OCI-LY7 (cell line): ENCODE measurements at regions not wholly inside any gene's neighbourhood (a gene's known extent, or its start where the extent isn't known, plus 50 kb on each side); places are given as distances from the start of the nearest gene placed in this dataset.
A peak's percentile ranks its signal among the peaks of the same experiment; 100 is the strongest.

ENCODE experiments used
- BruUV-seq: library from RNA; stranded (reverse); fragments of 400-500 nt; replicated peaks from 2 replicates; lab custom pipeline; 2021; lab: Mats Ljungman, UMichigan
- CTCF ChIA-PET: fragments of 300-600 bp; sonication (Branson Sonifier 250); formaldehyde crosslinking; loops from one replicate; lab custom pipeline; 2022; ENCODE audit warnings: antibody characterized with exemption; ENCODE audit not compliant: unreplicated experiment; lab: Charles Lee
- POLR2A ChIA-PET: fragments of 300-600 bp; sonication (Branson Sonifier 250); formaldehyde crosslinking; loops from one replicate; lab custom pipeline; 2022; ENCODE audit warnings: antibody characterized with exemption; lab: Charles Lee
- DNase-seq: peaks from one replicate; pipeline ENCODE4 v3.0.0-alpha.2; 2015; ENCODE audit warnings: low spot score
- H2AFZ ChIP-seq: fragments of 200-600 bp; sonication (generic), shearing (Covaris generic); 2 replicates; pipeline ENCODE4 v1.6.1; 2014; ENCODE audit warnings: mild to moderate bottlenecking, antibody characterized with exemption, low read length, moderate library complexity
- H3K27ac ChIP-seq: fragments of 200-600 bp; sonication (generic); 2 replicates; pipeline ENCODE4 v1.5.1; 2014; ENCODE audit warnings: mixed run types, low read depth, mild to moderate bottlenecking, moderate library complexity, low read length, inconsistent platforms; ENCODE audit not compliant: poor library complexity, severe bottlenecking
- H3K36me3 ChIP-seq: fragments of 200-600 bp; sonication (generic); 2 replicates; pipeline ENCODE4 v1.6.1; 2014; ENCODE audit warnings: mild to moderate bottlenecking, antibody characterized with exemption, low read length, moderate library complexity, mixed read lengths; ENCODE audit not compliant: insufficient read depth
- H3K4me1 ChIP-seq: fragments of 200-600 bp; sonication (generic); 2 replicates; pipeline ENCODE4 v1.5.1; 2014; ENCODE audit warnings: mild to moderate bottlenecking, low read length; ENCODE audit not compliant: insufficient read depth, poor library complexity, severe bottlenecking
- H3K4me2 ChIP-seq: fragments of 200-600 bp; sonication (generic); 2 replicates; pipeline ENCODE4 v1.6.1; 2014; ENCODE audit warnings: mild to moderate bottlenecking, low read length
- H3K4me3 ChIP-seq: fragments of 200-600 bp; sonication (generic); 2 replicates; pipeline ENCODE4 v1.5.1; 2014; ENCODE audit warnings: mild to moderate bottlenecking, low read depth, low read length; ENCODE audit not compliant: poor library complexity, severe bottlenecking
- H3K79me2 ChIP-seq: fragments of 200-600 bp; sonication (generic); 2 replicates; pipeline ENCODE4 v1.6.1; 2016; ENCODE audit warnings: low read depth, mild to moderate bottlenecking, low read length, moderate library complexity, mixed read lengths; ENCODE audit not compliant: insufficient read depth
- H3K9me2 ChIP-seq: fragments of 200-600 bp; sonication (generic); 2 replicates; pipeline ENCODE4 v1.6.1; 2016; ENCODE audit warnings: mild to moderate bottlenecking, low read length, mixed read lengths; ENCODE audit not compliant: insufficient read depth
- H3K9me3 ChIP-seq: fragments of 200-600 bp; sonication (generic); 2 replicates; pipeline ENCODE4 v1.6.1; 2014; ENCODE audit warnings: mild to moderate bottlenecking, mixed run types, low read length, mixed read lengths
- H4K20me1 ChIP-seq: fragments of 200-600 bp; sonication (generic); 2 replicates; pipeline ENCODE4 v1.6.1; 2014; ENCODE audit warnings: mild to moderate bottlenecking, antibody characterized with exemption, low read length, moderate library complexity, mixed read lengths; ENCODE audit not compliant: insufficient read depth
- EZH2phosphoT487 ChIP-seq: fragments of 200-600 bp; sonication (generic); IDR thresholded peaks from 2 replicates; pipeline ENCODE4 v1.6.1; 2018; ENCODE audit warnings: low read depth, borderline replicate concordance, mild to moderate bottlenecking, mixed run types, antibody characterized with exemption, low read length, moderate library complexity, mixed read lengths
- intact Hi-C: fragments of 100-400 bp; cut with micrococcal nuclease; formaldehyde crosslinking; loops from one replicate; pipeline ENCODE4 v1.10.0; 2022; ENCODE audit not compliant: unreplicated experiment
- TF ChIP-seq, protein P1 (sequence below): fragments of 200-600 bp; sonication (generic); conservative IDR thresholded peaks from 2 replicates; pipeline ENCODE4 v1.5.1; 2014; ENCODE audit warnings: mild to moderate bottlenecking, antibody characterized with exemption, low read length, moderate library complexity, mixed read lengths

DNA sequence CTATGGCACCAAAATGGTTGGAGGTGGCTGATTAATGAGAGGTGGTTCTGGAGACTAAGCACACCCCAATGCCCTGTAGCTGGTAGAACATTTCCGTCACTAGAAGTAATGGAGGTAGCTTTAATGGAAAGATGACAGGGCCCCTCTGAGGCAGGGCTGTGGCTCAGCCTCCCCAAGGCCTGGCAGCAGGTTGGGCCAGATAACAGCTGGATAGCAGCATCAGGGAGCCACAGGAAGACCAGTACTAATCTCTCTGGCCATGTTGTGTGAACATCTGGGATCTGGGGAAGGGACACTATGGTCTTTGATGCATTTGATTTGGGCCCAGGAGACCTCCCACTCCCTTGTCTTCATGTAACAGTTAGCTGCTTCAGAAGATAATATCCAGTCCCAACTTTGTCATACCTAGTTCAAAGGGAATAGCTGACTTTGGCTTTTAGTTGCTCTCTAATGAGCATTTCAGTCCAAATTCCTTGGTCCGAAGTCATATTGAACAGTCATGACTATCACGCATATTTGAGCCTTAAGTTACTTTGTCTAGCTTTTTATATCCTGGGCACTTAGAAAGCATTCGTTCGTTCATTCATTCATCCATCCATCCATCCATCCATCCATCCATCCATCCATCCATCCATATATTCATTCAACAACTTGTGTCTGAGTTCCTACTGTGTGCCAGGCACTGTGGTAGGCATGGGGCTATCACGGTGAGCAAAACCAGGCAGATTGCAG, 53.0 kb upstream of the LMO2 start:
- intact Hi-C loops, result no loop called here
- no peak for DNase-seq
- Histone ChIP-seq H3K9me2 (no peaks in the 10 kb centered on the region), H2AFZ (no peak overlapping the region), H3K79me2 (no peaks in the 10 kb centered on the region), H3K4me2 (no peak overlapping the region), H3K36me3 (no peaks in the 10 kb centered on the region), H3K4me1 (peaks cover 29% of the 10 kb centered on the region), H3K4me3 (no peak overlapping the region), H4K20me1 (no peaks in the 10 kb centered on the region), H3K9me3 (no peaks in the 10 kb centered on the region), H3K27ac (no peak overlapping the region)
- no TSS peak for BruUV-seq
- ChIA-PET CTCF (no interaction called here), POLR2A (interaction anchor here (0.6 to 1.3 kb wide), 2 partner anchors 16 to 118 kb away, joined by 3 to 4 read pairs; no protein-coding TSS in a partner anchor)
- TF ChIP-seq EZH2phosphoT487, result no peak
- TF ChIP-seq, protein P1, sequence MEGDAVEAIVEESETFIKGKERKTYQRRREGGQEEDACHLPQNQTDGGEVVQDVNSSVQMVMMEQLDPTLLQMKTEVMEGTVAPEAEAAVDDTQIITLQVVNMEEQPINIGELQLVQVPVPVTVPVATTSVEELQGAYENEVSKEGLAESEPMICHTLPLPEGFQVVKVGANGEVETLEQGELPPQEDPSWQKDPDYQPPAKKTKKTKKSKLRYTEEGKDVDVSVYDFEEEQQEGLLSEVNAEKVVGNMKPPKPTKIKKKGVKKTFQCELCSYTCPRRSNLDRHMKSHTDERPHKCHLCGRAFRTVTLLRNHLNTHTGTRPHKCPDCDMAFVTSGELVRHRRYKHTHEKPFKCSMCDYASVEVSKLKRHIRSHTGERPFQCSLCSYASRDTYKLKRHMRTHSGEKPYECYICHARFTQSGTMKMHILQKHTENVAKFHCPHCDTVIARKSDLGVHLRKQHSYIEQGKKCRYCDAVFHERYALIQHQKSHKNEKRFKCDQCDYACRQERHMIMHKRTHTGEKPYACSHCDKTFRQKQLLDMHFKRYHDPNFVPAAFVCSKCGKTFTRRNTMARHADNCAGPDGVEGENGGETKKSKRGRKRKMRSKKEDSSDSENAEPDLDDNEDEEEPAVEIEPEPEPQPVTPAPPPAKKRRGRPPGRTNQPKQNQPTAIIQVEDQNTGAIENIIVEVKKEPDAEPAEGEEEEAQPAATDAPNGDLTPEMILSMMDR, result no peak

DNA sequence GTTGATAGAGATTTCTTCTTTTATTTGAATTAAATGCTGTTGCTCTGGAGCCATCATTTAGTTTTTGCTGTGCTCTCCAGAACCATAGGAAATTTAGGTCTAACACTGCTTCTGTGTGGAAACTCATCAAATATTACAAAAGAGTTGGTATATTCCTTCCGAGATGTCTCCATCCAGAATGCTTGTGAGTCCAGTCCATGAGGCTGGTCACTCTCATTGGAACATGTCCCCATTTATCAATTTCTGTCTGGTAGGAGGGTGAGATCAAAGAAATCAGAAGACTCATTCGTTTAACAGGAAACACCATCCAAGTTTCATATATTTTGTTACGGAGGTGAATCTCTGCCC, 52.4 kb upstream of the LMO2 start:
- H3K9me3 ChIP-seq, result no peaks in the 10 kb centered on the region
- intact Hi-C loops, result no loop called here
- no peaks in the 10 kb centered on the region for H3K9me2 ChIP-seq
- no peak overlapping the region for H2AFZ ChIP-seq
- no peak for DNase-seq
- no peaks in the 10 kb centered on the region for H4K20me1 ChIP-seq
- H3K4me1 ChIP-seq, result peaks cover 32% of the 10 kb centered on the region
- H3K79me2 ChIP-seq, result no peaks in the 10 kb centered on the region
- H3K36me3 ChIP-seq, result no peaks in the 10 kb centered on the region
- no TSS peak for BruUV-seq
- ChIA-PET CTCF (no interaction called here), POLR2A (no interaction called here)
- H3K27ac ChIP-seq, result no peak overlapping the region
- H3K4me2 ChIP-seq, result no peak overlapping the region
- no peak overlapping the region for H3K4me3 ChIP-seq
- no peak for TF ChIP-seq EZH2phosphoT487
- TF ChIP-seq, protein P1, result no peak

DNA sequence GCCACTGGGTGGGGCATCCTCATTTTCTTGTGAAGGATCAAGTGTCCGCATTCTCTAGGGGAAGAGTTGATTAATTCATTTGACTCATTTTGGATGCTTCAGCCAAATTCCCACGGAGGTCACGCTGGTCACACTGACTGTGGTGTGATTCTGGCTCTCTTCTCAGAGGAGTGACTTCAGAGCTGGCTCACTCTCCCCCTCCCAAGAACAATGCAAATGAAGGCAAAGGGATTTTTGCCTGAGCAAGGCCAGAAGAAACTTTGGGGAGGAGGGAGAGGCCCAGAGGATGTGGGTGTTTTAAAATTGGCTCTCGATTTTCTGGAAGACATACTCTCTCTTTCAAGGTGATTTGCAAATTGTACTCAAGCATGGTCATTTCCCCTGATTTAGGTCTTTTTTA, 51.1 kb upstream of the LMO2 start:
- no peaks in the 10 kb centered on the region for H4K20me1 ChIP-seq
- peak; percentile 7 for DNase-seq
- no peak overlapping the region for H3K4me3 ChIP-seq
- TF ChIP-seq EZH2phosphoT487, result no peak
- TF ChIP-seq, protein P1, result no peak
- H3K9me3 ChIP-seq, result no peaks in the 10 kb centered on the region
- no peak overlapping the region for H2AFZ ChIP-seq
- ChIA-PET CTCF (no interaction called here), POLR2A (interaction anchor here (0.7 to 1.0 kb wide), 4 partner anchors 12 to 407 kb away, joined by 3 to 5 read pairs (median 3); no protein-coding TSS in a partner anchor)
- H3K79me2 ChIP-seq, result no peaks in the 10 kb centered on the region
- H3K4me1 ChIP-seq, result peaks cover 32% of the 10 kb centered on the region
- no peak overlapping the region for H3K27ac ChIP-seq
- peak overlapping the region; percentile 51 for H3K4me2 ChIP-seq
- BruUV-seq, result no TSS peak
- no peaks in the 10 kb centered on the region for H3K9me2 ChIP-seq
- H3K36me3 ChIP-seq, result no peaks in the 10 kb centered on the region
- intact Hi-C loops, result no loop called here
